GM12892 (cell line): ENCODE measurements at regions not wholly inside any gene's neighbourhood (a gene's known extent, or its start where the extent isn't known, plus 50 kb on each side); places are given as distances from the start of the nearest gene placed in this dataset.

Source experiments
- POLR2A ChIP-seq: IDR thresholded peaks from 2 replicates; pipeline ENCODE4 v1.6.1; 2011; ENCODE audit warnings: low read depth, low read length, control low read depth
- TAF1 ChIP-seq: IDR thresholded peaks from 2 replicates; pipeline ENCODE4 v1.6.1; 2011; ENCODE audit warnings: low read depth, mild to moderate bottlenecking, control low read depth, low read length, borderline replicate concordance

GRCh38 chr9:28050941-28051340, 477.7 kb upstream of the C9orf72 start:
- TF ChIP-seq POLR2A (no peak), TAF1 (no peak)
